ENCODE measurements at regions not wholly inside any gene's neighbourhood (a gene's known extent, or its start where the extent isn't known, plus 50 kb on each side); places are given as distances from the start of the nearest gene placed in this dataset.

- no peak for TF ChIP-seq SKIL (CRISPR knock-in tag; IDR thresholded peaks at IDR 0.05; ENCODE audit: borderline replicate concordance)
- TF ChIP-seq ZNF407 (CRISPR knock-in tag; IDR thresholded peaks at IDR 0.05; ENCODE audit: not compliant biosample characterization), result no peak
- peak; percentile 27; the same call in 1 of the 2 replicates for TF ChIP-seq ZGPAT (CRISPR knock-in tag; IDR thresholded peaks at IDR 0.05)
- TF ChIP-seq ZNF281 (CRISPR knock-in tag; IDR thresholded peaks at IDR 0.05; ENCODE audit: borderline replicate concordance), result no peak
- no peak for TF ChIP-seq DMAP1 (CRISPR knock-in tag; IDR thresholded peaks at IDR 0.05)
- no peak for TF ChIP-seq ZNF136 (CRISPR knock-in tag; IDR thresholded peaks at IDR 0.05; ENCODE audit: low read depth)
- TF ChIP-seq FOXK1 (CRISPR knock-in tag; IDR thresholded peaks at IDR 0.05; ENCODE audit: borderline replicate concordance, low read depth), result no peak
- no peak for TF ChIP-seq MYC (CRISPR knock-in tag; IDR thresholded peaks at IDR 0.05; ENCODE audit: borderline replicate concordance)
- no peak for TF ChIP-seq ZC3H4 (CRISPR knock-in tag; IDR thresholded peaks at IDR 0.05; ENCODE audit: borderline replicate concordance)
- no peak for TF ChIP-seq U2AF1 (optimal IDR thresholded peaks at IDR 0.05; ENCODE audit: low read depth, low read length)
- no peak for TF ChIP-seq CC2D1A (CRISPR knock-in tag; IDR thresholded peaks at IDR 0.05)
- TF ChIP-seq ZHX1 (CRISPR knock-in tag; IDR thresholded peaks at IDR 0.05; ENCODE audit: low read depth), result no peak
These were observed 478.7 kb upstream of the REG3G start (continued) for GRCh38 chr2:78546843-78547242.

Measured in HepG2 (cell line).